Gastroesophageal sphincter (tissue), 4 donors: ENCODE measurements at regions not wholly inside any gene's neighbourhood (a gene's known extent, or its start where the extent isn't known, plus 50 kb on each side); places are given as distances from the start of the nearest gene placed in this dataset.

Experiments used
- ATAC-seq: fragments of 150-250 bp; one replicate; pipeline ENCODE4 v1.9.1; 2016; ENCODE audit warnings: mild to moderate bottlenecking, moderate library complexity
- H3K27ac ChIP-seq, 4 donors: fragments of 200-600 bp; sonication (generic) in 3 of 4; 1 replicate in 3 of 4; 2 replicates in 1 of 4; pipeline ENCODE4 v1.5.1; 2016 to 2019
- H3K27me3 ChIP-seq: fragments of 200-600 bp; sonication (generic); one replicate; pipeline ENCODE4 v1.5.1; 2019
- H3K36me3 ChIP-seq, 2 donors: fragments of 200-600 bp; sonication (generic); one replicate each; pipeline ENCODE4 v1.5.1; 2019; ENCODE audit warnings: control low read depth in 1 of 2
- H3K4me1 ChIP-seq, 3 donors: fragments of 200-600 bp; sonication (generic); 1 replicate in 2 of 3; 2 replicates in 1 of 3; pipeline ENCODE4 v1.5.1; 2016 to 2019; ENCODE audit warnings: control low read depth in 2 of 3
- H3K4me3 ChIP-seq, 2 donors: fragments of 200-600 bp; sonication (generic); one replicate each; pipeline ENCODE4 v1.5.1; 2019; ENCODE audit warnings: mild to moderate bottlenecking in 1 of 2, moderate library complexity in 1 of 2
- H3K9me3 ChIP-seq, 3 donors: fragments of 200-600 bp; sonication (generic); one replicate each; pipeline ENCODE4 v1.5.1; 2017 to 2019; ENCODE audit warnings: control low read depth in 2 of 3
- EP300 ChIP-seq: sonication (generic); formaldehyde crosslinking; IDR thresholded peaks from one replicate; pipeline ENCODE4 v1.6.1; 2017; ENCODE audit warnings: antibody characterized with exemption, mild to moderate bottlenecking
- POLR2A ChIP-seq, 2 donors: fragments of 450-650 bp; IDR thresholded peaks; one replicate each; pipeline ENCODE4 v1.6.1; 2017; ENCODE audit warnings: antibody characterized with exemption in 2 of 2, mild to moderate bottlenecking in 2 of 2, moderate library complexity in 1 of 2
- POLR2AphosphoS5 ChIP-seq: sonication (generic); formaldehyde crosslinking; IDR thresholded peaks from one replicate; pipeline ENCODE4 v1.6.1; 2017; ENCODE audit warnings: antibody characterized with exemption
- WGBS, 2 donors: methylation state at CpG; one replicate each; pipeline ENCODE4 v1.1.5; 2018; ENCODE audit warnings: low coverage in 1 of 2; 5-methylcytosine and 5-hydroxymethylcytosine counted together
- TF ChIP-seq, protein P1 (sequence below), 4 experiments: fragments of 200-600 bp in 2 of 4; fragments of 450-650 bp in 2 of 4; sonication (generic) in 1 of 4; IDR thresholded peaks; one replicate each; pipeline ENCODE4 v1.5.1; 2017 to 2019; ENCODE audit warnings: antibody characterized with exemption in 4 of 4, mild to moderate bottlenecking in 2 of 4, moderate library complexity in 2 of 4

- Histone ChIP-seq H3K27me3 (no peaks in the 10 kb centered on the region), H3K27ac (peak overlapping the region in 2 of 4 donors; percentile 11 to 35), H3K36me3 (no peaks in the 10 kb centered on the region), H3K9me3 (no peaks in the 10 kb centered on the region), H3K4me3 (no peak overlapping the region), H3K4me1 (peaks cover 0 to 27% (median 6%) of the 10 kb centered on the region in 3 donors)
- TF ChIP-seq, protein P1, sequence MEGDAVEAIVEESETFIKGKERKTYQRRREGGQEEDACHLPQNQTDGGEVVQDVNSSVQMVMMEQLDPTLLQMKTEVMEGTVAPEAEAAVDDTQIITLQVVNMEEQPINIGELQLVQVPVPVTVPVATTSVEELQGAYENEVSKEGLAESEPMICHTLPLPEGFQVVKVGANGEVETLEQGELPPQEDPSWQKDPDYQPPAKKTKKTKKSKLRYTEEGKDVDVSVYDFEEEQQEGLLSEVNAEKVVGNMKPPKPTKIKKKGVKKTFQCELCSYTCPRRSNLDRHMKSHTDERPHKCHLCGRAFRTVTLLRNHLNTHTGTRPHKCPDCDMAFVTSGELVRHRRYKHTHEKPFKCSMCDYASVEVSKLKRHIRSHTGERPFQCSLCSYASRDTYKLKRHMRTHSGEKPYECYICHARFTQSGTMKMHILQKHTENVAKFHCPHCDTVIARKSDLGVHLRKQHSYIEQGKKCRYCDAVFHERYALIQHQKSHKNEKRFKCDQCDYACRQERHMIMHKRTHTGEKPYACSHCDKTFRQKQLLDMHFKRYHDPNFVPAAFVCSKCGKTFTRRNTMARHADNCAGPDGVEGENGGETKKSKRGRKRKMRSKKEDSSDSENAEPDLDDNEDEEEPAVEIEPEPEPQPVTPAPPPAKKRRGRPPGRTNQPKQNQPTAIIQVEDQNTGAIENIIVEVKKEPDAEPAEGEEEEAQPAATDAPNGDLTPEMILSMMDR (IDR thresholded peaks at IDR 0.05) = no peak
- no peak for TF ChIP-seq POLR2A (IDR thresholded peaks at IDR 0.05)
- TF ChIP-seq EP300 = no peak
- TF ChIP-seq POLR2AphosphoS5 = no peak
- 46 to 60% methylated on average over 1 to 2 of the region's 3 CpGs for WGBS, 2 donors
- no peak for ATAC-seq
Observed at GRCh38 chr13:50200988-50201387, 185.7 kb downstream of the KCNRG start.

- WGBS, 2 donors = 84% methylated on average over 4 of the region's 4 CpGs; no CpG with 5 or more reads in 1 of the 2 donors
- peaks cover 0 to 27% (median 6%) of the 10 kb centered on the region in 3 donors for H3K4me1 ChIP-seq
- H3K27me3 ChIP-seq = no peaks in the 10 kb centered on the region
- ATAC-seq = no peak
- TF ChIP-seq, protein P1 (IDR thresholded peaks at IDR 0.05) = no peak
- no peak for TF ChIP-seq EP300
- no peak for TF ChIP-seq POLR2AphosphoS5
- no peak for TF ChIP-seq POLR2A (IDR thresholded peaks at IDR 0.05)
- H3K27ac ChIP-seq = no peak overlapping the region
- no peak overlapping the region for H3K4me3 ChIP-seq
- no peaks in the 10 kb centered on the region for H3K36me3 ChIP-seq
- H3K9me3 ChIP-seq = no peaks in the 10 kb centered on the region
Observed at GRCh38 chr13:50202485-50202884, 187.2 kb downstream of the KCNRG start.

DNA sequence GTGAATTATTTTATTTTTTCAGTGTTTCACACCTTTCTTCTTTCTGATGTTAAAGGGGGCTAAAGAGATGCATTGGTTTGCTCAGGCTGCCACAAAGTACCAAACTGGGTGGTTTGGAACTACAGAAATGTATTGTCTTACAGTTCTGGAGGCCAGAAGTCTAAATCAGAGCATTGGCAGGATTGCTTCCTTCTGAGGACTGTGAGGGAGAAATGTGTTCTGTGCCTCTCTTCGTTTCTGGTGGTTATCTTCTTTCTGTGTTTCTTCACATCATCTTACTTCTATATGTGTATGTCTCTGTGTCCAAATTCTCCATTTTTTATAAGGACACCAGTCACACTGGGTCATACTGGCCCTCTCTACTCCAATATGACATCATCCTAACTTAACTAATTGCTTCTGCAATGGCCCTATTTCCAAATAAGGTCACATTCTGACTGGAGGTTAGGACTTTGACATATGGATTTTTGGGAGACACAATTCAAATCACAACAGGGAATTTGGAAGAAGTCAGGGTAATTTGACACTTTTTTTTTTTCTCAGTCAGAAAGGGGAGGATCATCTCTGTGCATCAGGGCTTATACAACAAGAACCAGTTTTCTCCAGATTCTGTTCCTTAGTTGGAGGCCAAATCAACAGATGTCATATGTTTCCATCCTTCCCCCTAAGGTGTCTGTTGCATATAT lies 188.2 kb downstream of the KCNRG start:
- Histone ChIP-seq H3K4me1 (peaks cover 0 to 31% (median 9%) of the 10 kb centered on the region in 3 donors), H3K9me3 (no peaks in the 10 kb centered on the region), H3K27me3 (no peaks in the 10 kb centered on the region), H3K27ac (no peak overlapping the region), H3K4me3 (no peak overlapping the region), H3K36me3 (no peaks in the 10 kb centered on the region)
- ATAC-seq = no peak
- WGBS, 2 donors = 60 to 64% methylated on average over 1 of the region's 1 CpG
- no peak for TF ChIP-seq POLR2AphosphoS5
- no peak for TF ChIP-seq POLR2A (IDR thresholded peaks at IDR 0.05)
- no peak for TF ChIP-seq EP300
- TF ChIP-seq, protein P1 (IDR thresholded peaks at IDR 0.05) = no peak

DNA sequence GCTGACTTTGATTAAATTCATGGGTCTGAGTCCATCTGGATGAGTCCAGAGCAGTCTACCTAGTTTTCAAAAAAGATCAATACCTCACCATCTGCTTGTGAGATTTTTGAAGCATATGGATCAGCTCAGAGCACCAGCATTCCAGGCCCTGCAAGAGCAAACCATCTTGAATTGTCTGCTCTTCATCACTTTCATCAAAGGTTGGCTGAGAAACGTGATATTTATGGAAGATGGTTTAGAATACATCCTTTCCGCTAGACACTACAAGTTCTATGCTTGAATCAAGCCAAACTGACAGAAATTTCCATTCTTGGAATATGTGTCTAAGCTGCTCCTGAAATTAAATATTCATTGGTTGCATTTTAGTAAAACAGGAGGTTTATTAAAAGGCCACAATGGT lies 190.3 kb downstream of the KCNRG start:
- no peaks in the 10 kb centered on the region for H3K9me3 ChIP-seq
- TF ChIP-seq EP300 = no peak
- no peak for TF ChIP-seq POLR2AphosphoS5
- TF ChIP-seq POLR2A (IDR thresholded peaks at IDR 0.05) = no peak
- TF ChIP-seq, protein P1 (IDR thresholded peaks at IDR 0.05) = no peak
- no peak for ATAC-seq
- H3K36me3 ChIP-seq = no peaks in the 10 kb centered on the region
- peaks cover 0 to 28% (median 7%) of the 10 kb centered on the region in 3 donors for H3K4me1 ChIP-seq
- H3K27me3 ChIP-seq = no peaks in the 10 kb centered on the region
- no peak overlapping the region for H3K27ac ChIP-seq
- 91 to 94% methylated on average over 2 of the region's 2 CpGs for WGBS, 2 donors
- no peak overlapping the region for H3K4me3 ChIP-seq

GRCh38 chr13:50208826-50209335 lies 193.6 kb downstream of the KCNRG start:
- Histone ChIP-seq H3K4me1 (peaks cover 0 to 11% (median 5%) of the 10 kb centered on the region in 3 donors), H3K27ac (peak overlapping the region in 1 of 4 donors; percentile 25)
- peak; percentile 80 for ATAC-seq

More at GRCh38 chr13:50208826-50209335, 193.6 kb downstream of the KCNRG start:
- 41 to 56% methylated on average over 4 of the region's 9 CpGs for WGBS, 2 donors
- Histone ChIP-seq H3K27me3 (no peaks in the 10 kb centered on the region), H3K9me3 (peaks cover 0 to 7% (median 0%) of the 10 kb centered on the region in 3 donors), H3K4me3 (peak overlapping the region in 1 of 2 donors; percentile 21), H3K36me3 (no peaks in the 10 kb centered on the region)
- no peak for TF ChIP-seq EP300
- TF ChIP-seq, protein P1 (IDR thresholded peaks at IDR 0.05) = no peak
- TF ChIP-seq POLR2A (IDR thresholded peaks at IDR 0.05) = no peak
- TF ChIP-seq POLR2AphosphoS5 = no peak
